Left lung (tissue), 4 donors: ENCODE measurements at regions not wholly inside any gene's neighbourhood (a gene's known extent, or its start where the extent isn't known, plus 50 kb on each side); places are given as distances from the start of the nearest gene placed in this dataset.

Experiments used
- ATAC-seq: fragments of 200-7000 bp; cut with Tn5 transposase; one replicate; pipeline ENCODE4 v1.9.1; 2020; ENCODE audit warnings: moderate library complexity
- DNase-seq, 4 donors: peaks; one replicate each; pipeline ENCODE4 v3.0.0-alpha.2; 2013 to 2020
- H3K27ac ChIP-seq, 2 donors: fragments of 200-600 bp; sonication (generic) in 1 of 2; one replicate each; pipeline versions ENCODE4 v1.5.0 to v1.8.0; 2020 to 2021
- H3K27me3 ChIP-seq, 2 donors: fragments of 200-600 bp; sonication (generic) in 1 of 2; one replicate each; pipeline versions ENCODE4 v1.5.0 to v1.8.0; 2020 to 2021
- H3K36me3 ChIP-seq, 2 donors: fragments of 200-600 bp; sonication (generic) in 1 of 2; one replicate each; pipeline versions ENCODE4 v1.5.0 to v1.8.0; 2020 to 2021
- H3K4me1 ChIP-seq, 2 donors: fragments of 200-600 bp; one replicate each; pipeline ENCODE4 v1.8.0; 2021
- H3K4me3 ChIP-seq, 2 donors: fragments of 200-600 bp; sonication (generic) in 1 of 2; one replicate each; pipeline versions ENCODE4 v1.5.0 to v1.8.0; 2020 to 2021; ENCODE audit warnings: mild to moderate bottlenecking in 1 of 2
- H3K9me3 ChIP-seq, 2 donors: fragments of 200-600 bp; sonication (generic) in 1 of 2; one replicate each; pipeline versions ENCODE4 v1.5.0 to v1.8.0; 2020 to 2021
- intact Hi-C, 2 donors: fragments of 100-400 bp; cut with DNase I; formaldehyde crosslinking; loops; one replicate each; pipeline versions ENCODE4 v1.11.2 to v1.14.2; 2022
- TF ChIP-seq, protein P1 (sequence below), 2 donors: fragments of 200-600 bp; sonication (generic) in 1 of 2; IDR thresholded peaks; one replicate each; pipeline versions ENCODE4 v1.5.0 to v1.8.0; 2021; ENCODE audit warnings: antibody characterized with exemption in 2 of 2
- donor health status: DM: no; HTN: yes; CAD: no.
- donor health status: DM: no; HTN: no; CAD: no.

DNA sequence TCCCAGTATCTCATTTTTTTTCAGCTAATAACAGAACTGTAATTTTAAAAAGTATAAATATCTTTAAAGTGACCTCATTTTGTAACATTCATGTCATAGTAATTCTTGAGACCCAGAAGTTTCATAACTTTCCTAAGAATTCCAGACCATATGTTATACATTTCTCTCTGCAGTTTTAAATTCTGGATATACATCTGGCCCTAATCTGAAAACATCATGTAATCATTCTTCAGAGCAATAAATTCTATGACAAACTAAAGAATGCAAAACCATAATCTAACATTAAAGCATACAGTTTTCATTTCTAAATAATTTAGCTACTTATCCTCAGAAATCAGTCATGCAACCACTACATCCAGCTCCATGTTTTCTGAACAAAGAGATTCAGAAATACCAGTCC is 198.3 kb upstream of the SLC35G4 start:
- no peak overlapping the region for H3K4me3 ChIP-seq
- H3K36me3 ChIP-seq = no peaks in the 10 kb centered on the region
- H3K9me3 ChIP-seq = no peaks in the 10 kb centered on the region
- intact Hi-C loops = no loop called here
- no peak overlapping the region for H3K27ac ChIP-seq
- no peak for ATAC-seq
- TF ChIP-seq, protein P1, sequence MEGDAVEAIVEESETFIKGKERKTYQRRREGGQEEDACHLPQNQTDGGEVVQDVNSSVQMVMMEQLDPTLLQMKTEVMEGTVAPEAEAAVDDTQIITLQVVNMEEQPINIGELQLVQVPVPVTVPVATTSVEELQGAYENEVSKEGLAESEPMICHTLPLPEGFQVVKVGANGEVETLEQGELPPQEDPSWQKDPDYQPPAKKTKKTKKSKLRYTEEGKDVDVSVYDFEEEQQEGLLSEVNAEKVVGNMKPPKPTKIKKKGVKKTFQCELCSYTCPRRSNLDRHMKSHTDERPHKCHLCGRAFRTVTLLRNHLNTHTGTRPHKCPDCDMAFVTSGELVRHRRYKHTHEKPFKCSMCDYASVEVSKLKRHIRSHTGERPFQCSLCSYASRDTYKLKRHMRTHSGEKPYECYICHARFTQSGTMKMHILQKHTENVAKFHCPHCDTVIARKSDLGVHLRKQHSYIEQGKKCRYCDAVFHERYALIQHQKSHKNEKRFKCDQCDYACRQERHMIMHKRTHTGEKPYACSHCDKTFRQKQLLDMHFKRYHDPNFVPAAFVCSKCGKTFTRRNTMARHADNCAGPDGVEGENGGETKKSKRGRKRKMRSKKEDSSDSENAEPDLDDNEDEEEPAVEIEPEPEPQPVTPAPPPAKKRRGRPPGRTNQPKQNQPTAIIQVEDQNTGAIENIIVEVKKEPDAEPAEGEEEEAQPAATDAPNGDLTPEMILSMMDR (IDR thresholded peaks at IDR 0.05) = no peak
- no peaks in the 10 kb centered on the region for H3K4me1 ChIP-seq
- H3K27me3 ChIP-seq = no peaks in the 10 kb centered on the region
- DNase-seq = peak in 2 of 4 donors; percentile 40 to 44

DNA sequence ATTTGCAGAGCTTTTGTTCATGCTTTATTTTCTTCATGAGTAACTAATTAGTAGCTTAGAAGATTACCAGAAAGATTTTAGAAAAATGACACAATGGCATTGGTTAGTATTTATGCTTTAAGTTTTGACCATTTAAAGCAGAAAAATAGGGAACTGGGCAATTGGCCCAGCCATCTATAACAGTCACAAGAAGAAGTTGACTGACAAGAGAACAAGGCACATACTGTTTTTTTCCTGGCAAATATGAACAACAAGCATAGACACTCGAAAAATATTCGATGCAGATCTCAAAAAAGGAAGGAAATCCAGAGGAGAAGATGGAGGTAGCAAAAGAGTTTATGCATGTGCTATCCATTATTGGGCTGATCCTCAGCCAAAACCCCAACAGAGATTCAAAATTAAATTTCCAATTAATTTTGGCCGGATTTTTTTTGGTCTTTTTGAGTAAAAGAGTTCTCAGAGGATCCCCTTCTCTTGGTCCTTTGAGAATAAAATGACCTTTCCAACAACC is 200.8 kb upstream of the SLC35G4 start:
- no peak for DNase-seq
- H3K4me3 ChIP-seq = no peak overlapping the region
- H3K36me3 ChIP-seq = no peaks in the 10 kb centered on the region
- H3K9me3 ChIP-seq = no peaks in the 10 kb centered on the region
- TF ChIP-seq, protein P1 (IDR thresholded peaks at IDR 0.05) = no peak
- H3K27ac ChIP-seq = no peak overlapping the region
- no peaks in the 10 kb centered on the region for H3K27me3 ChIP-seq
- intact Hi-C loops = no loop called here
- no peaks in the 10 kb centered on the region for H3K4me1 ChIP-seq
- ATAC-seq = no peak

DNA sequence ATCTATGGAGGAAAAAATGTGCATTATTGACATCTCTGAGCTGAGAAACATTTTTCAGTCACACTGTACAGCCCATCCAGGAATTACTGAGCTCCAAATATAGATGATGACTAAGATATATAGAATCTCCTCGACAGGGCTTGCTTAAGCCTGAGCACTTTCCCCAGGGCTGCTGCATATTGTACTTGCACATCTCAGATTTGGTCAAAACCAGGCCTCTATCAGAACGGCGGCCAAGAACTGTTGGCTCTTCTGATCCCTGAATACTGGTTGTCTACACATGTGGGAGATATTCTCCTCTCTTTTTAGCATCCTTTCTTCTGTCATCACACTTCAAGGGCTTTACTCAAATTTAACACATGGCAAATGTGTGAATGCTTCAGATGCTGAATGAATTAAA is 201.5 kb upstream of the SLC35G4 start:
- Histone ChIP-seq H3K27me3 (no peaks in the 10 kb centered on the region), H3K36me3 (no peaks in the 10 kb centered on the region), H3K27ac (no peak overlapping the region), H3K9me3 (no peaks in the 10 kb centered on the region), H3K4me1 (no peaks in the 10 kb centered on the region), H3K4me3 (no peak overlapping the region)
- intact Hi-C loops = no loop called here
- TF ChIP-seq, protein P1 (IDR thresholded peaks at IDR 0.05) = no peak
- ATAC-seq (no peak), DNase-seq (no peak)

DNA sequence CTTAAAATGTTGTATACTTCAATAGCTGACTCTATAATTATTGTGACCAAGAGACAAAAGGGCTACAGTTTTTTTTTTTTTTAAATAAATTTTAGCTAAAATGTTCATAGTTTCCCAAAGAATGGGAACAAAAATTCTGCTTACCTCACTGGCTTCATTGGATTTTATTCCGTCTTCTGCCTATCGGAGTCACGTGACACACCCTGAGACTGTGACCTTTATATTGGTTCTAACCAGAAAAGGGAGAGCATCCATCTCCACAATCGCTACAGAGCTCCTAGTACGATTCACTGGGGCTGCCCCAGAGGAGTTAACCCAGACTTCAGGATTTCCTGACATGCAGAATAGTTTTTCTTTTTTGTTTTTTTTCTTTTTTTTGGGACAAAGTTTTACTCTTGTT is 203.6 kb upstream of the SLC35G4 start:
- Histone ChIP-seq H3K36me3 (no peaks in the 10 kb centered on the region), H3K4me3 (no peak overlapping the region), H3K27me3 (no peaks in the 10 kb centered on the region), H3K9me3 (no peaks in the 10 kb centered on the region), H3K4me1 (no peaks in the 10 kb centered on the region), H3K27ac (no peak overlapping the region)
- ATAC-seq (no peak), DNase-seq (no peak)
- intact Hi-C loops = no loop called here
- TF ChIP-seq, protein P1 (IDR thresholded peaks at IDR 0.05) = no peak

DNA sequence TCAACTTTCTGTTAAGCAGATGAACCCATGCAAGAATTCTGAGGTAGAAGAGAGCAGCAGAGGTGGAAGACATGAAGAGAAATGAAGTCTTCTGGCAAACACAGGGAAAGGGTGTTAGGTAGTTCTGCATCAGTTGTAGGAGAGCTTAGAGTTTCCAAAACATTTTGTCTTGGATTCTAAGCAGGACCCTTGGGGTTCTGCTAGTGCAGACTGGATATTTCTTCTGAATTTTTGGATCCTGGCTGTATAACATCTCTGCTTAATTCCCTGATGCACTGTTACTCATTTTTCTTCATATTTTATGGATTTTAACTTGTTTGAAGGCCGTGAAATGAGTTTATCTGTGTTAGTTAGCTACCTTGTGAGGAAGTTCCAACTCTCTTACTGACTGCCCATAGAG is 208.7 kb upstream of the SLC35G4 start:
- no peak for ATAC-seq
- Histone ChIP-seq H3K27ac (no peak overlapping the region), H3K4me1 (no peaks in the 10 kb centered on the region), H3K36me3 (no peaks in the 10 kb centered on the region), H3K9me3 (no peaks in the 10 kb centered on the region), H3K4me3 (no peak overlapping the region), H3K27me3 (no peaks in the 10 kb centered on the region)
- no peak for DNase-seq
- intact Hi-C loops = no loop called here
- TF ChIP-seq, protein P1 (IDR thresholded peaks at IDR 0.05) = no peak
